ENCODE measurements at regions not wholly inside any gene's neighbourhood (a gene's known extent, or its start where the extent isn't known, plus 50 kb on each side); places are given as distances from the start of the nearest gene placed in this dataset.

DNA sequence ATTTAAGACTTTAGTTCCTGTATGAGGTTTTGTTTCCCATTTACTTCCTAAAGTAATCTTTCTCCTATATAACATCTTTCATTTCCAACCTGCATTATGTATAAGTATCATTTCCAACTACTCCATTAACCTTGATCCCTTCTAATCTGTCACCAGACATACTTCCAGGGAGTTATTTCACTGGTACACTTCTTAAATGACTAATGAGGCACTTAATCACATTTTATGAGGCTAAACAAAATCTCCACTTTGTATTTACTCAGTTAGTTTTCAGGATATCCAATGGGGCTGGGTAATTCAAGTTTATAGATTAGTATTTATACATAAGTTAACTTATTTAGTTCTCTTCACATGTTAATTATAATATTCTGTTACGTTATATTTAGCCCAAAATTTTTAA lies 634.7 kb downstream of the PCDH17 start:
- DNase-seq (no peak), ATAC-seq (ENCODE audit: low read depth) (no peak)
- Histone ChIP-seq H4K20me1 (ENCODE audit: control insufficient read depth, insufficient read depth, low read length, poor library complexity, severe bottlenecking) (no peaks in the 10 kb centered on the region), H3K36me3 (replicated peaks in 1 of 2; ENCODE audit: control extremely low read depth in 1 of 2, control insufficient read depth in 1 of 2, extremely low read depth in 1 of 2, insufficient read depth in 2 of 2, low read length in 1 of 2) (no peaks in the 10 kb centered on the region), H3K4me2 (replicated peaks; ENCODE audit: low read depth, low read length, poor library complexity, severe bottlenecking) (no peak overlapping the region), H3K9ac (ENCODE audit: low read length) (no peak overlapping the region), H3K79me2 (ENCODE audit: control insufficient read depth, insufficient read depth, low read length) (no peaks in the 10 kb centered on the region), H3K27ac (ENCODE audit: low read length in 2 of 2) (no peak overlapping the region), H3K9me3 (ENCODE audit: control extremely low read depth in 1 of 3, control insufficient read depth in 2 of 3, insufficient read depth in 1 of 3, low read length in 2 of 3) (no peaks in the 10 kb centered on the region), H3K4me1 (ENCODE audit: control insufficient read depth in 2 of 2, insufficient read depth in 2 of 2, low read length in 2 of 2) (no peaks in the 10 kb centered on the region), H3K4me3 (ENCODE audit: control extremely low read depth in 1 of 5, extremely low read depth in 1 of 5, insufficient read depth in 1 of 5, low read depth in 2 of 5, low read length in 4 of 5) (no peak overlapping the region), H3K27me3 (replicated peaks in 1 of 4; ENCODE audit: control extremely low read depth in 1 of 4, control insufficient read depth in 3 of 4, insufficient read depth in 4 of 4, low read length in 3 of 4) (no peaks in the 10 kb centered on the region), H2AFZ (ENCODE audit: insufficient read depth, low read depth, low read length, poor library complexity, severe bottlenecking) (no peak overlapping the region)
- Mint-ChIP-seq H3K4me1 (no peaks in the 10 kb centered on the region), H3K9me3 (ENCODE audit: insufficient read depth) (peaks cover 5% of the 10 kb centered on the region), H3K27me3 (no peaks in the 10 kb centered on the region), H3K4me3 (no peak overlapping the region), H3K27ac (no peak overlapping the region)
- WGBS (ENCODE audit: insufficient coverage) = no CpG with 5 or more reads among the region's 1 CpG
- TF ChIP-seq, protein P1, sequence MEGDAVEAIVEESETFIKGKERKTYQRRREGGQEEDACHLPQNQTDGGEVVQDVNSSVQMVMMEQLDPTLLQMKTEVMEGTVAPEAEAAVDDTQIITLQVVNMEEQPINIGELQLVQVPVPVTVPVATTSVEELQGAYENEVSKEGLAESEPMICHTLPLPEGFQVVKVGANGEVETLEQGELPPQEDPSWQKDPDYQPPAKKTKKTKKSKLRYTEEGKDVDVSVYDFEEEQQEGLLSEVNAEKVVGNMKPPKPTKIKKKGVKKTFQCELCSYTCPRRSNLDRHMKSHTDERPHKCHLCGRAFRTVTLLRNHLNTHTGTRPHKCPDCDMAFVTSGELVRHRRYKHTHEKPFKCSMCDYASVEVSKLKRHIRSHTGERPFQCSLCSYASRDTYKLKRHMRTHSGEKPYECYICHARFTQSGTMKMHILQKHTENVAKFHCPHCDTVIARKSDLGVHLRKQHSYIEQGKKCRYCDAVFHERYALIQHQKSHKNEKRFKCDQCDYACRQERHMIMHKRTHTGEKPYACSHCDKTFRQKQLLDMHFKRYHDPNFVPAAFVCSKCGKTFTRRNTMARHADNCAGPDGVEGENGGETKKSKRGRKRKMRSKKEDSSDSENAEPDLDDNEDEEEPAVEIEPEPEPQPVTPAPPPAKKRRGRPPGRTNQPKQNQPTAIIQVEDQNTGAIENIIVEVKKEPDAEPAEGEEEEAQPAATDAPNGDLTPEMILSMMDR (IDR thresholded peaks at IDR 0.05) = no peak
- TF ChIP-seq EZH2 (IDR thresholded peaks at IDR 0.05; ENCODE audit: borderline replicate concordance, insufficient read depth, low read depth, low read length, poor library complexity, severe bottlenecking) = no peak
- ChIA-PET CTCF (no interaction called here), POLR2A (no interaction called here)
- intact Hi-C loops (cut with micrococcal nuclease) = no loop called here

DNA sequence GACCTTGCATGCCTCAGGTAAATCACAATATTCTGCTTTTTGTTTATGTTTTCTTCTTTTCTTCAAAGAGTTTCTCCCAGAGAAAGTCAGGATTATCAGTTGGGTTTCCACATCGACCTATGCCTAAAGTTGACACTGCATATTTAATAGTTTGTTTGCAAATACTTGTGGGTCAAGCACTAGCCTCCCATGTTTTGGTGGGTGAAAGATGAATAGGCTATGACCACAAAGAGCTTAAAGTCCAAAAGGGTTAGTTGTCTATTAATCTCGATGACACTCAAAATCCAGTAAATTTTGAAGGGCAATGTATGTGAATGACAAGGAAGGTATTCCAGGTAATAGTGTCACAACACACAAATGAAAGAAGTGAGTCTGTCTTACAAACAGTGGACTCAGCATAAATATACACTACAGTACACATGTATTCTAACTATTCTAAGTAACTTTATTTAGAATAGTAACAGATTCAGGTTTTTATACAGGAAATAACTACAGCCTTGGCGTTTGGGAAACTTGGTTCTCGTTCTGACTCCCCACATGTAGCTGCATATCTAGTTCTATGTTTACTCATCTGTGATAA lies 667.1 kb downstream of the PCDH17 start:
- no CpG with 5 or more reads among the region's 4 CpGs for WGBS (ENCODE audit: insufficient coverage)
- Histone ChIP-seq H3K4me1 (ENCODE audit: control insufficient read depth in 2 of 2, insufficient read depth in 2 of 2, low read length in 2 of 2) (no peaks in the 10 kb centered on the region), H3K9ac (ENCODE audit: low read length) (no peak overlapping the region), H3K4me3 (ENCODE audit: control extremely low read depth in 1 of 5, extremely low read depth in 1 of 5, insufficient read depth in 1 of 5, low read depth in 2 of 5, low read length in 4 of 5) (no peak overlapping the region), H4K20me1 (ENCODE audit: control insufficient read depth, insufficient read depth, low read length, poor library complexity, severe bottlenecking) (no peaks in the 10 kb centered on the region), H3K27ac (ENCODE audit: low read length in 2 of 2) (no peak overlapping the region), H3K4me2 (replicated peaks; ENCODE audit: low read depth, low read length, poor library complexity, severe bottlenecking) (no peak overlapping the region), H3K36me3 (replicated peaks in 1 of 2; ENCODE audit: control extremely low read depth in 1 of 2, control insufficient read depth in 1 of 2, extremely low read depth in 1 of 2, insufficient read depth in 2 of 2, low read length in 1 of 2) (no peaks in the 10 kb centered on the region), H3K9me3 (ENCODE audit: control extremely low read depth in 1 of 3, control insufficient read depth in 2 of 3, insufficient read depth in 1 of 3, low read length in 2 of 3) (no peaks in the 10 kb centered on the region), H2AFZ (ENCODE audit: insufficient read depth, low read depth, low read length, poor library complexity, severe bottlenecking) (no peak overlapping the region), H3K79me2 (ENCODE audit: control insufficient read depth, insufficient read depth, low read length) (no peaks in the 10 kb centered on the region), H3K27me3 (replicated peaks in 1 of 4; ENCODE audit: control extremely low read depth in 1 of 4, control insufficient read depth in 3 of 4, insufficient read depth in 4 of 4, low read length in 3 of 4) (no peaks in the 10 kb centered on the region)
- no peak overlapping the region for H3K27ac Mint-ChIP-seq
- ChIA-PET POLR2A (no interaction called here), CTCF (no interaction called here)
- no peaks in the 10 kb centered on the region for H3K4me1 Mint-ChIP-seq
- H3K27me3 Mint-ChIP-seq = no peaks in the 10 kb centered on the region
- intact Hi-C loops (cut with micrococcal nuclease) = no loop called here
- H3K4me3 Mint-ChIP-seq = no peak overlapping the region
- TF ChIP-seq EZH2 (IDR thresholded peaks at IDR 0.05; ENCODE audit: borderline replicate concordance, insufficient read depth, low read depth, low read length, poor library complexity, severe bottlenecking) = no peak
- TF ChIP-seq, protein P1 (IDR thresholded peaks at IDR 0.05) = no peak
- DNase-seq (no peak), ATAC-seq (ENCODE audit: low read depth) (no peak)
- peaks cover 5% of the 10 kb centered on the region for H3K9me3 Mint-ChIP-seq (ENCODE audit: insufficient read depth)
